HG03520 (cell line): ENCODE measurements at regions not wholly inside any gene's neighbourhood (a gene's known extent, or its start where the extent isn't known, plus 50 kb on each side); places are given as distances from the start of the nearest gene placed in this dataset.

Source experiments
- ATAC-seq: cut with Tn5 transposase; IDR thresholded peaks from one replicate; pipeline ENCODE4 v1.9.1; 2021; ENCODE audit warnings: mild to moderate bottlenecking, moderate library complexity; ENCODE audit not compliant: unreplicated experiment

GRCh38 chrX:4741024-4741423 lies 1027.6 kb upstream of the PRKX start:
- ATAC-seq, result no peak

- no peak for ATAC-seq
Measured at GRCh38 chrX:4735299-4735698, 1021.9 kb upstream of the PRKX start.

- peak; percentile 44 for ATAC-seq
Measured at GRCh38 chrX:4710618-4711433, 997.4 kb upstream of the PRKX start.

GRCh38 chrX:4708970-4709760 lies 995.7 kb upstream of the PRKX start:
- ATAC-seq, result no peak

GRCh38 chrX:4706961-4707360 lies 993.5 kb upstream of the PRKX start:
- no peak for ATAC-seq

GRCh38 chrX:4690521-4690920 lies 977.1 kb upstream of the PRKX start:
- ATAC-seq, result no peak

GRCh38 chrX:4682636-4683035 lies 969.2 kb upstream of the PRKX start:
- no peak for ATAC-seq

- ATAC-seq, result no peak
Measured at GRCh38 chrX:4675686-4676300, 962.3 kb upstream of the PRKX start.

GRCh38 chrX:4674028-4674782 lies 960.8 kb upstream of the PRKX start:
- no peak for ATAC-seq

- no peak for ATAC-seq
Measured at GRCh38 chrX:4671344-4671743, 957.9 kb upstream of the PRKX start.

GRCh38 chrX:4670606-4671005 lies 957.2 kb upstream of the PRKX start:
- no peak for ATAC-seq

- ATAC-seq, result no peak
Measured at GRCh38 chrX:4668802-4669536, 955.5 kb upstream of the PRKX start.

GRCh38 chrX:4663085-4663484 lies 949.6 kb upstream of the PRKX start:
- no peak for ATAC-seq

GRCh38 chrX:4661771-4662170 lies 948.3 kb upstream of the PRKX start:
- ATAC-seq, result no peak

GRCh38 chrX:4656419-4656818 lies 943.0 kb upstream of the PRKX start:
- ATAC-seq, result no peak

- ATAC-seq, result no peak
Measured at GRCh38 chrX:4655743-4656142, 942.3 kb upstream of the PRKX start.

GRCh38 chrX:4642114-4642513 lies 928.7 kb upstream of the PRKX start:
- ATAC-seq, result no peak

GRCh38 chrX:4638036-4638435 lies 924.6 kb upstream of the PRKX start:
- ATAC-seq, result no peak

GRCh38 chrX:4627414-4627813 lies 914.0 kb upstream of the PRKX start:
- ATAC-seq, result no peak

GRCh38 chrX:4622486-4623167 lies 909.2 kb upstream of the PRKX start:
- no peak for ATAC-seq
